NCI-H1105 (cell line): ENCODE measurements at regions not wholly inside any gene's neighbourhood (a gene's known extent, or its start where the extent isn't known, plus 50 kb on each side); places are given as distances from the start of the nearest gene placed in this dataset.

ENCODE experiments used
- DNase-seq: peaks from one replicate; lab custom pipeline; 2025; lab: John Stamatoyannopoulos, UW

- no peak for DNase-seq
Observed at GRCh38 chr13:84049443-84050219, 167.4 kb upstream of the SLITRK1 start.

- DNase-seq, result no peak
Observed at GRCh38 chr13:84044805-84045204, 162.5 kb upstream of the SLITRK1 start.

GRCh38 chr13:84038001-84038400, 155.7 kb upstream of the SLITRK1 start:
- DNase-seq, result no peak

GRCh38 chr13:84032116-84032515, 149.8 kb upstream of the SLITRK1 start:
- DNase-seq, result no peak

GRCh38 chr13:84031120-84031519, 148.8 kb upstream of the SLITRK1 start:
- DNase-seq, result no peak

GRCh38 chr13:84029396-84029795, 147.1 kb upstream of the SLITRK1 start:
- no peak for DNase-seq

GRCh38 chr13:84025824-84026223, 143.6 kb upstream of the SLITRK1 start:
- DNase-seq, result no peak

GRCh38 chr13:83996415-83996814, 114.1 kb upstream of the SLITRK1 start:
- no peak for DNase-seq

- no peak for DNase-seq
Observed at GRCh38 chr13:83995930-83996329, 113.7 kb upstream of the SLITRK1 start.

GRCh38 chr13:83992566-83993358, 110.5 kb upstream of the SLITRK1 start:
- DNase-seq, result no peak

GRCh38 chr13:83987394-83987793, 105.1 kb upstream of the SLITRK1 start:
- DNase-seq, result no peak

- no peak for DNase-seq
Observed at GRCh38 chr13:83984793-83985192, 102.5 kb upstream of the SLITRK1 start.

GRCh38 chr13:83980331-83980730, 98.1 kb upstream of the SLITRK1 start:
- DNase-seq, result no peak

GRCh38 chr13:83975655-83976165, 93.4 kb upstream of the SLITRK1 start:
- DNase-seq, result no peak

- no peak for DNase-seq
Observed at GRCh38 chr13:83958531-83958930, 76.3 kb upstream of the SLITRK1 start.

- DNase-seq, result no peak
Observed at GRCh38 chr13:83955011-83955410, 72.7 kb upstream of the SLITRK1 start.

- no peak for DNase-seq
Observed at GRCh38 chr13:83953916-83954315, 71.6 kb upstream of the SLITRK1 start.

- DNase-seq, result no peak
Observed at GRCh38 chr13:83950293-83950692, 68.0 kb upstream of the SLITRK1 start.

GRCh38 chr13:83943530-83944279, 61.4 kb upstream of the SLITRK1 start:
- DNase-seq, result no peak

- no peak for DNase-seq
Observed at GRCh38 chr13:83941701-83942335, 59.5 kb upstream of the SLITRK1 start.

GRCh38 chr13:83940742-83941141, 58.5 kb upstream of the SLITRK1 start:
- DNase-seq, result no peak

GRCh38 chr13:83937579-83937978, 55.3 kb upstream of the SLITRK1 start:
- DNase-seq, result no peak
